ENCODE measurements at regions not wholly inside any gene's neighbourhood (a gene's known extent, or its start where the extent isn't known, plus 50 kb on each side); places are given as distances from the start of the nearest gene placed in this dataset.

DNA sequence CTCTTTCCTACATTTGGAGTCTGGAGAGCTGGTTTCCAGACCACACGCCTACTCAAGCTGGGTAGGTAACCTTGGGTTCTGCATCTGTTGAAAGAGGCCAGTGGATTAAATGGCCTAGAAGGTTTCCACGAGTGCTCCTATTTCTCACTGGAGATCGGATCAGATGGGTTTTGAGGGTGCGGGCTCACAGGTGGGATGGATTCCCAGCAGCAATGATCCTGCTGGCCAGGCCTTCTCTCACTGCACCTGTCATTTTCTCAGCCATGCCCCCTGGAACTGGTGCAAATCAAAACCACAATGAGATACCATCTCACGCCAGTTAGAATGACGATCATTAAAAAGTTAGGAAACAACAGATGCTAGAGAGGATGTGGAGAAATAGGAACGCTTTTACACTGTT is 747.5 kb upstream of the RAB6C start:
- TF ChIP-seq, protein P1, sequence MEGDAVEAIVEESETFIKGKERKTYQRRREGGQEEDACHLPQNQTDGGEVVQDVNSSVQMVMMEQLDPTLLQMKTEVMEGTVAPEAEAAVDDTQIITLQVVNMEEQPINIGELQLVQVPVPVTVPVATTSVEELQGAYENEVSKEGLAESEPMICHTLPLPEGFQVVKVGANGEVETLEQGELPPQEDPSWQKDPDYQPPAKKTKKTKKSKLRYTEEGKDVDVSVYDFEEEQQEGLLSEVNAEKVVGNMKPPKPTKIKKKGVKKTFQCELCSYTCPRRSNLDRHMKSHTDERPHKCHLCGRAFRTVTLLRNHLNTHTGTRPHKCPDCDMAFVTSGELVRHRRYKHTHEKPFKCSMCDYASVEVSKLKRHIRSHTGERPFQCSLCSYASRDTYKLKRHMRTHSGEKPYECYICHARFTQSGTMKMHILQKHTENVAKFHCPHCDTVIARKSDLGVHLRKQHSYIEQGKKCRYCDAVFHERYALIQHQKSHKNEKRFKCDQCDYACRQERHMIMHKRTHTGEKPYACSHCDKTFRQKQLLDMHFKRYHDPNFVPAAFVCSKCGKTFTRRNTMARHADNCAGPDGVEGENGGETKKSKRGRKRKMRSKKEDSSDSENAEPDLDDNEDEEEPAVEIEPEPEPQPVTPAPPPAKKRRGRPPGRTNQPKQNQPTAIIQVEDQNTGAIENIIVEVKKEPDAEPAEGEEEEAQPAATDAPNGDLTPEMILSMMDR (IDR thresholded peaks at IDR 0.05; ENCODE audit: unreplicated experiment), result no peak
- Mint-ChIP-seq H3K36me3 (ENCODE audit: insufficient read depth) (no peaks in the 10 kb centered on the region), H3K27ac (no peak overlapping the region), H3K4me1 (ENCODE audit: low read depth) (no peaks in the 10 kb centered on the region), H3K27me3 (peaks cover 2% of the 10 kb centered on the region), H3K9me3 (ENCODE audit: low read depth) (peaks cover 7% of the 10 kb centered on the region), H3K4me3 (ENCODE audit: low read depth) (no peak overlapping the region)
- no peak for DNase-seq (ENCODE audit: low spot score, unreplicated experiment)

DNA sequence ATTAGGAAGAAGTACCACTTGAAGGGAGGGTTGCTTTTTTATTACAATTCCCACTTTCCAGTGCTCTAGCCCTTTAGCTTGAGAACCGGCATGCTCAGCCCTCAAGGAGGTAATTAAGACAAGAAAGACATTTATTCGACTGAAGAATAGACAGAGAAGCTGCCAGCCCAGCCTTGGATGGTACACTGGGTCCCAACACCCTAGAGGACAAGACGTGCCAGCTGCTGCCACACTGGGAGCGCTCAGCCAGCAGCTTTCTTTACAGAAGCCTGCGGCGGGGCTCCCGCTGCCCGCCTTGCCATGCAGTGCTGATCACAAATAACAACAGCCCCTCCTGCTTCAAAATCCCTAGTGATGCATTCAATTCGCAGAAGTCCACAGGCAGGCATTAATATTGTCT is 746.3 kb upstream of the RAB6C start:
- Mint-ChIP-seq H3K4me3 (ENCODE audit: low read depth) (no peak overlapping the region), H3K27me3 (peaks cover 2% of the 10 kb centered on the region)

DNA sequence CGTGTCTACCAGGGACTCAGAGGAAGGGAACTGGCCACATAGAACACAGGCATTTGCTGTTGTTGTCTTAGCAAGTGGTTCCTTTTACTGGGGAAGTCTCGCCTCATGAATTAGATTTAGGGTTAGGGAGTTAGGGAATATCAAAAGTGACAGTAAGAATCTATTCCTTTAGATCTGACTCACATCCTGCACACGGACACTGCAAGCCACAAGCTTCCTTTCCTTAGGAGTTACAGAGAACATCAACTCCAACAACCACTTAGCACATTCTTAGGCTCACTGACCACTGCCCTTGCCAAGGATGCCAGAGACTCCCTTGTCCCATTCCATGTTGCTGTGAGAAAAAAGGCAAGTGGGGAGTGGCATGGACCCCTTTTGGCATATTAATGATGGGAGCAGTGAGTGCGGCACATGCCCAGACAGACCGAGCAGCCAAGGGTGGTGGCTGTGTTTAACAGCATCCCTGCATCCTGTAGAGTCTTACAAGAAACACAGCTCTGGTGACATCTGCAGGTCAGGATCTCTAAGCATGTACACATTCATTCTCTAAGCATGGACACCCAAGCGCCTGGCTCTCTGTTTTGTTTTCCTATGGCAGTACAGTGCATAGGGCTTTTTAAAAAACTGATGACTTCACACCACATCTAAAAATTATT is 745.6 kb upstream of the RAB6C start:
- H3K27me3 Mint-ChIP-seq, result no peaks in the 10 kb centered on the region
- no peak overlapping the region for H3K4me3 Mint-ChIP-seq (ENCODE audit: low read depth)
- peaks cover 7% of the 10 kb centered on the region for H3K9me3 Mint-ChIP-seq (ENCODE audit: low read depth)
- TF ChIP-seq, protein P1 (IDR thresholded peaks at IDR 0.05; ENCODE audit: unreplicated experiment), result peak; percentile 41
- DNase-seq (ENCODE audit: low spot score, unreplicated experiment), result no peak
- no peaks in the 10 kb centered on the region for H3K4me1 Mint-ChIP-seq (ENCODE audit: low read depth)
- H3K36me3 Mint-ChIP-seq (ENCODE audit: insufficient read depth), result no peaks in the 10 kb centered on the region
- no peak overlapping the region for H3K27ac Mint-ChIP-seq

More for the DNA sequence above, 746.3 kb upstream of the RAB6C start:
- DNase-seq (ENCODE audit: low spot score, unreplicated experiment), result no peak
- TF ChIP-seq, protein P1 (IDR thresholded peaks at IDR 0.05; ENCODE audit: unreplicated experiment), result no peak
- no peaks in the 10 kb centered on the region for H3K36me3 Mint-ChIP-seq (ENCODE audit: insufficient read depth)
- no peaks in the 10 kb centered on the region for H3K4me1 Mint-ChIP-seq (ENCODE audit: low read depth)
- peaks cover 7% of the 10 kb centered on the region for H3K9me3 Mint-ChIP-seq (ENCODE audit: low read depth)
- H3K27ac Mint-ChIP-seq, result no peak overlapping the region

DNA sequence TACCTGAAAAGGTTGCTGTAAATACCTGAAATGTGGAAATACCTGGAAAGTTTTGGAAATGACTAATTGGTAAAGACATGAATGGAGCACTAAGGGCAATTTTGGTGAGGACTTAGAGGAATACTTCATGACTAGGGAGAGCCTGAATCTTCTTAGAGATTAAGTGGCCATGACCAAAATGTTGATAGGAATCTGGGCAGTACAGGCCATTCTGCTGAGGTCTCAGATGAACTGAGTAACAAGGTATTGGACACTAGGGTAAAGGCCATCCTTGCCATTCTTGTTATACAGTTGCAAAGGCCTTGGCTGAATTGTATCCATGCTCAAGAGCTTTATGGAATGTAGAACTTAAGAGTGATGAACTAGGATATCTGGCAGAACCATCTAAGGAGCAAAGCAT is 742.9 kb upstream of the RAB6C start:
- DNase-seq (ENCODE audit: low spot score, unreplicated experiment), result no peak
- Mint-ChIP-seq H3K36me3 (ENCODE audit: insufficient read depth) (no peaks in the 10 kb centered on the region), H3K4me1 (ENCODE audit: low read depth) (no peaks in the 10 kb centered on the region), H3K27me3 (no peaks in the 10 kb centered on the region), H3K9me3 (ENCODE audit: low read depth) (peaks cover 7% of the 10 kb centered on the region), H3K27ac (no peak overlapping the region), H3K4me3 (ENCODE audit: low read depth) (no peak overlapping the region)
- TF ChIP-seq, protein P1 (IDR thresholded peaks at IDR 0.05; ENCODE audit: unreplicated experiment), result no peak

DNA sequence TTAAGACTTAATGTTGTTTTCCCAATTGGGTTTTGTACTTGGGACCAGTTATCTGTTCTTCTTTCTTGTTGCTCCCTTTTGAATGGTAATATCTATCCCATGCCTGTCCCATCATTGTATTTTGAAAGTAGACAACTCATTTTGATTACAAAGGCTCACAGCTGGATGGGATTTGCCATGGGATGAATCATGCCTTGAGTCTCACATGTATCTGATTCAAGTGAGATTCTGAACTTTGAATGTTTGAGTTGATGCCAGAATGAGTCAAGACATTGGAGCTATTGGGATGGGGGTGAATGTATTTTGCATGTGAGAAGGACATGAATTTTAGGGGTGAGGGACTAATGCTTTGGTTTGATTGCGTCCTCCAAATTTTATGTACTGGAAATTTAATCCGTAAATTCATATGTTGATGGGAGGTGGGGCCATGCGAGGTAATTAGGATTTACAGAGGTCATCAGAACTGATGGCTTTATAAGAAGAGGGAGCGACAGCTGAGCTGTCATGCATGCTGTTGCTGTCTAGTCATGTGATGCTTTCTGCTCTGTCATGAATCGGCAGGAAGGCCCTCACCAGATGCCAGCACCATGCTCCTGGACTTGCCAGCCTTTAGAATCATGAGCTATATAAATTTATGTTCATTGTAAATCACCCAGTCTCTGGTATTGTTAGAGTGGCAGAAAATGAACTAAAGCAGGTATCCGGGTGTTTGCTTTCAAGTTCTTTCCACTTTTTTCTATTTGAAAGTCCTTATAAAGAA is 741.3 kb upstream of the RAB6C start:
- Mint-ChIP-seq H3K36me3 (ENCODE audit: insufficient read depth) (no peaks in the 10 kb centered on the region), H3K4me3 (ENCODE audit: low read depth) (no peak overlapping the region), H3K4me1 (ENCODE audit: low read depth) (no peaks in the 10 kb centered on the region), H3K27me3 (no peaks in the 10 kb centered on the region), H3K27ac (no peak overlapping the region), H3K9me3 (ENCODE audit: low read depth) (peaks cover 7% of the 10 kb centered on the region)
- DNase-seq (ENCODE audit: low spot score, unreplicated experiment), result no peak
- TF ChIP-seq, protein P1 (IDR thresholded peaks at IDR 0.05; ENCODE audit: unreplicated experiment), result no peak
